ENCODE measurements at regions not wholly inside any gene's neighbourhood (a gene's known extent, or its start where the extent isn't known, plus 50 kb on each side); places are given as distances from the start of the nearest gene placed in this dataset.
"Not testable (repeated sequence)": the region's sequence is repeated elsewhere in the genome, so short reads cannot be mapped to it uniquely, and the experiment has no call there.

DNA sequence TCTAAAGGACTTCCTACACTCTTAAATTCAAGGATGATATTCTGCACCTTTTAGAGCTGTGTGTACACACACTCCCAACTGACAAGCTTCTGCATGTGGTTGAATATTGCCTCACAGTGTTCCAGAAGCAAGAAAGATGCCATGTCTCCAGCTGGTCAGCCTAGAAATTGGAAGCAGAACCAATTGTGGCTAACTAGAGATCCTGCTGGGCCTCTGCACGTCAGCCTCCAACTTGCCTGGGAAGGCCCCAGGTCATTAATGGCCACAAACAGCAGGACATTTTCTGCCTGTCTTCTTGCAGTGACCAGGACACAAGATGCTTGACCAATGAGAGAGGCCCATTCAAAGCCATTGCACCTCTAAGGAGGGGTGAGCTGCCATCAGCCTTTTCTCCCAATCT is 571.9 kb upstream of the BRINP1 start:
- no peak for DNase-seq (ENCODE audit: low read depth in 4 of 4, low spot score in 1 of 4)

DNA sequence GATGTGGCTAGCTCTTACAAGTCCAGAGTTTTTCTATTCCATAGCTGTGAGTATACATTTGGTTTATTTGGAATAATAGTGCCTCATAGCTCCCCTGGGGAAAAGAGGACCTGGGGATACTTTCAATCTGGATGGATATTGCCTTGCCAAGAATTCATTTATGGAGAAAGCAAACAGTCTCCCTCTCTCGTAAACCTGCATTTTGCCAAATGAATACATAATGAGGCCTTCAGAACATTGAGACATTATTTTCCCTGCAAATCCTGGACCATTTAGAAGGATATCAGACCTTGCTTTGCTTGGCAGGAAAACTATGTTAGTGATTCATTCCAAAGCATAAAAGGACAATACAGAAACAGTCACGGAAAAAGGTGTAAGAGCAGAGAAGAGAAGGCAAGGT is 569.6 kb upstream of the BRINP1 start:
- DNase-seq (ENCODE audit: low read depth in 4 of 4, low spot score in 1 of 4), result no peak

DNA sequence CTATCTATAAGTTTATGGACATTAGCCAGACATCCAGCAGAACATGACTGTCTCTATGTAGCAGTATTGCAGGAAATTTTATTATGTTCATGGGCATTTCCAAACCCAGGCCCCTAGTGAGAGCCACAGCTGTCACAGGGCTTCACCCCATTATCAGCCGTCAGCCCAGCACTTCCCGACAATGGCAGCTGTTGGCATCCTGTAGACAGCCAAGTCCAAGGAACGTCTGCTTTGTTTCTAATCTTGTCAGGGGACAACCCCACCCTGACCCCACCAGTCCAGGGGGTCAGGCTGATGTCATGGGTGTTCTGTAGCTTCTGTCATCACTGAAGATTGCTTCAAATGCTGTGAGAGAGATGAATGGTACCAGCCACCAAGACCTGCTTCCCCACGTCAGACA is 565.3 kb upstream of the BRINP1 start:
- DNase-seq (ENCODE audit: low read depth in 4 of 4, low spot score in 1 of 4), result no peak

DNA sequence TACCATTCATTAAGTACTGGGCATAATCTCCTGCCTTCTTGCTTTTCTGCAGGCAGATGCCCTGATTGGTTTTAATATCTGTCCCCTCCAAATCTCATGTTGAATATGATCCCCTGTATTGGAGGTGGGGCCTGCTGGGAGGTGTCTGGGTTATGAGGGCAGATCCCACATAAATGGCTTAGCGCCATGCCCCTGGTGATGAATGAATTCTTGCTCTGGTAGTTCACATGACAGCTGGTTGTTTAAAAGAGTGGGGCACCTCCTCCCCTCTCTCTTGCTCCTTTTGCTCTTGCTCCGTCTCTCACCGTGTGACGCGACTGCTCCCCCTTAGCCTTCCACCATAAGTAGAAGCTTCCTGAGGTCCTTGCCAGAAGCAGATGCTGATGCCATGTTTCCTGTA is 564.0 kb upstream of the BRINP1 start:
- DNase-seq (ENCODE audit: low read depth in 4 of 4, low spot score in 1 of 4), result no peak

DNA sequence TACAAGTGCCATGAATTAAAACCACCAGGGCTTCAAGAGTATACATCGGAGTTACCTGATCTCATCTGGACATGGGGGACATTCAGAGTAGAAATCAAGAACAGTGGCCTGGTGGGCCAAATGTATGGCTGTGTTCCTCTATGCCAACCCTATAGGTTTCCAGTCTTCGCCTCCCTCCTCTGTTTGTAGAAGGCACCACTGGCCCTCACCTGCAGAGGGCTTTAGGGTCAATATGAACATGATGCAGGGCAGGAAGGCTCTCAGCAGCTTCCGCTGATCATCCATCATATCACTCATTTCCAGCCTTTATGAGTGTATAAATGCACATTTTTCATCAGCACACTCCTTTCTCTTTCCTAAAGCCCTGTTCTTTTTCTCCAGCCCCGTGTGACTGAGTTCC is 555.5 kb upstream of the BRINP1 start:
- no peak for DNase-seq (ENCODE audit: low read depth in 4 of 4, low spot score in 1 of 4)

DNA sequence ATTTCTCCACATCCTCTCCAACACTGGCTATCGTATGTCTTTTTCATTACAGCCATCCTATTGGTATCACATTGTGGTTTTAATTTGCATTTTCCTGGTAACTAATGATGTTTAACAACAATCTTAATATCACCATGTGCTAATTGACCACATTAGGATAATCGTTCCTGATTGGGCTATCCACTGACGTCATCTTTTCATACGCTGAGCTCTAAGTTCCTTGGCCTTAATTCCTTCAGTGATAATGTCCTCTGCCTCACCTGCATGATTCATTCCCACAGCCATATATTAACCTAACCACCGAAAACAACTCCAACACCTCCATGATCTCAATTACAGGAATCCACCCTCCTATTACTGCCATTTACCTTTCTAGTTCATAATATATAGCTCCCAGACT is 547.9 kb upstream of the BRINP1 start:
- DNase-seq (ENCODE audit: low read depth in 4 of 4, low spot score in 1 of 4), result no peak

DNA sequence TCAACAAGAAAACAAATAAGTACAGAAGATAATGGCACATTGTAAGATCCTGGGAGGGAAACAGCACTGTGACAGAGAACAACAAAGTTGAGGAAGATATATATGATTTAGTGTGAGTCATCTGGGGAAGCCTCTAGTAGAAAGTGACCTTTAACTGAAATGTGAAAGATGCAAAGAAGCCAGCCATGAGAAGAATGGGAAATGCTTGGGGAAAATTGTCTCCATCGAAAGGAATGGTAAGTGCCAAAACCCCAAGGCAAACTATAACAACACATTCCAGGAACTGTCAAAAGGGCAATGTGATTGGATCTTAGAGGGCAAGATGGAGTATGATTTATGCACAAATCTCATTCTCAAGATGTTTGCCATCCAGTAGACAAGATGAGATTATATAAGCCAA is 537.8 kb upstream of the BRINP1 start:
- DNase-seq (ENCODE audit: low read depth in 4 of 4, low spot score in 1 of 4), result no peak

DNA sequence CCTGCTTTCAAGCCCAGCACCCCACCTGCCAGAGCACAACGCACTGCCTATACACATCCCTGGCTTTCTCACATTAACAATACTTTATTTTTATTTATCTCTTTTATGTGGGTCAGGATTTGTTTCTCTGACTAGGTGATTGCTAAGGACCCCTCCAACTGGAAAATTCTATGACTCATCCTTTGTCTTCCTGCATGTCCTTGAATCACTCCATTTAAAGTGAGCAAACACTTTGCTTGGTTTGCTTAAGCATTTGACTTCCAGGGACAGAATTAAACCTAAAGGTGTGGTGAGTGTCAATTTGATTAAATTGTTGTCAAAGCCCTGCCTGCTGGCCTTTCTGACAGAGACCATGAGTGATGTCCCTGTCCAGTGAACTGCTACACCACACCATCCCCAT is 536.5 kb upstream of the BRINP1 start:
- no peak for DNase-seq (ENCODE audit: low read depth in 4 of 4, low spot score in 1 of 4)

DNA sequence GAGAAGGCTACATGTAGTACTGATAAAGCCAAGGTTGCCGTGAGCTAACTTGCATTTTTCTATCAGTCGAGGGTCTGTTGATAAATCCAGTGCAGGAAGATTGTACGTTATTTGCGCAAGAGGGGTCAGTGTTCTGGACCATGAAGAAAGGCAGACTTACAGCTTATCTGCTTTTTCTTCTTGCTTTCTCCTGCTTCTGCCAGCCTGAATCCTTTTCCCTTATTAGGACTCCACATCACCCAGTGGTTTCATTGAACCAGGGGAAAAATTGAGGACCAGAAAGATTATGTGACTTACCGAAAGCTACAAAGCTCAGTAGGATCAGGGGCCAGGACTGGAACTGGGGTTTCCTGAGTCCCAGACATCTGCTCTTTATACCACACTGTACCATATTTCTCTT is 534.6 kb upstream of the BRINP1 start:
- no peak for DNase-seq (ENCODE audit: low read depth in 4 of 4, low spot score in 1 of 4)

DNA sequence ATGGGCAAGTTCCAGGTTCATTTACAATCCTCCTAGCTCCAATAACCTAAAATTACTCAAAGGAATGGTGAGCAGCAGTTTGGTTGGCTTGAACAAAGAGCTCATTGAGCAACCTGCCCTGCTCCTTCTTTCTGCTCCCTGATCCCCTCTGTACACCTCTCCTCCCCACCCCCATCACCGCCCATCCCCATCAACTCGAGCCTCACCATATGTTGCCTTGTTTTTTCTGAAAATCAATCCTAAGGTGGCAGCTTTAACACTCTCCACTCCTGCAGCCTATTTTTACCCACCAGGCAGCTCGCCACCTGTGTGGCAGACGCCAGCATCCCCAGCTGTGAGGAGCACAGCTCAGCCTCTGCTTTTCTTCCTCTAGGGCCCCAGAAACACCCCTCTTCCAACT is 533.4 kb upstream of the BRINP1 start:
- no peak for DNase-seq (ENCODE audit: low read depth in 4 of 4, low spot score in 1 of 4)

DNA sequence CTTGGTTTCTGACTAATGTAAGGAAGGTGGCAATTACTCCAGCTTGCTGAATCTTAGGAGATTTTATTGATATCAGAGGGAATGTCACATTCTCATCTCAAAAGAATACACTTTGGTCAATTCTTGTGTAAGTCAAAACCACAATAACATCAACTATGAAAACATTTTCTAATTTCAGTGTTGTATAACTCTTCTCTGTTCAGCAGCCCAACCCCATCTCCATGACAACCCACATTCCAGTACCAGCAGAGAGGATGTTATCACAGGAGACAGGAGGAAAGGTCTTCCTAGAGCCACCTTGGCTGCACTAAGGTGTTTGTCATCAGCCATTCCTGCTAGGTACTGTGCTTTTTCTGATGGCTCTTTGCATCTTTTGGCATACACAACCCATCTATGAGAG is 529.1 kb upstream of the BRINP1 start:
- no peak for DNase-seq (ENCODE audit: low read depth in 4 of 4, low spot score in 1 of 4)

DNA sequence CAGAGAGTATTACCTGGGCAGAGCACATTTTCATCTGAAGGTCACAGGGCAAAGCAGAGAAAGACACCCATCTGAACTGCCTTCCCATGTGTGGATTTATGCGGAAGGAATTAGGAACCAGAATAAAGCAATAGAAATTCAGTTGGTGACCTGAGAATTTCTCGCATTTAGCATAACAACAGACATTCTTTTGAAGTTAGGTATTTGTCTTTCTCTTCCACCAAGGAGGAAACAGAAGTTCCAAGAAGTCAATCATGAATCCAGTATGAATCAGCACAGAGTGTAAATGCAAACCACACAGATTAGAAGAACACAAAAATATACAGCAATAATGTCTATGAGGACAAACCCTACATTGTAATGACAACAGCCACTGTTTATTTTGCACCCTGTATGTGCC is 515.2 kb upstream of the BRINP1 start:
- no peak for DNase-seq (ENCODE audit: low read depth in 4 of 4, low spot score in 1 of 4)

DNA sequence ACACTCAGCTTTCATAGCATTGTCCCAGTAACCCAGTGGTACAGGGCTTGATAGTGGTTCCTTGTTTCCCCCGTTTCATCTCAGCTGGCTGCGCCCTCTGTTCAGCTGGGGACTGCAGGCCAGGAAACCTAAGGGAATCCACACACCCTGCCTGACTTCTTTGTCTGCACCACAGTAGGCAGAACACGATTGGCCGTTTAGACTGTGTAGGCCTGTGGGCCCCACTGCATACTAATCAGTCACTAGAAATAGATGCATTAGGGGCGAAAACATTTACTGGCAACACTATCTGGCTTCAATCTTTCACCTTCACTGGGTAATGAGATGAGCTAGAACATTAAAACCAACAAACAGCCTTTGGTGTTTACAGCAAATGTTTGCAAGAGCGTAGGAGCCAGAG is 512.7 kb upstream of the BRINP1 start:
- DNase-seq (ENCODE audit: low read depth in 4 of 4, low spot score in 1 of 4), result no peak

DNA sequence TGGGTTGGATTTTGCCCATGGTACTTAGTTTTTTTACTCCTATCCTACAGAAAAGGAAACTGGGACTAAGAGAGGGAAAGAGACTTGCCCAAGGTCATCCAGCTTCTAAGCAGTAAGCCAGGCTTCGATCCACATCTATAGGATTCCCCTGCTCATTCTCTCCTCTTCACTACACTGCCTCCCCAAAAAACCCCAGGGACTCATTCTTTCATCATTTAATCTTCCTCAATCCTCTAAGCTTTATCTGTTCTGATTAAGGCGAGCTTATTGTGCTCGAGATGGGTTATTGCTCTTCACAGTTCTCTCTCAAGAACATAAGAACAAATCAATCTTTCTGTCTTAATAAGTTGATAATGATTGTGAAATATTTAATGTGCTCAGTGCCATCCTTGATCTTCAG is 511.1 kb upstream of the BRINP1 start:
- no peak for DNase-seq (ENCODE audit: low read depth in 4 of 4, low spot score in 1 of 4)

DNA sequence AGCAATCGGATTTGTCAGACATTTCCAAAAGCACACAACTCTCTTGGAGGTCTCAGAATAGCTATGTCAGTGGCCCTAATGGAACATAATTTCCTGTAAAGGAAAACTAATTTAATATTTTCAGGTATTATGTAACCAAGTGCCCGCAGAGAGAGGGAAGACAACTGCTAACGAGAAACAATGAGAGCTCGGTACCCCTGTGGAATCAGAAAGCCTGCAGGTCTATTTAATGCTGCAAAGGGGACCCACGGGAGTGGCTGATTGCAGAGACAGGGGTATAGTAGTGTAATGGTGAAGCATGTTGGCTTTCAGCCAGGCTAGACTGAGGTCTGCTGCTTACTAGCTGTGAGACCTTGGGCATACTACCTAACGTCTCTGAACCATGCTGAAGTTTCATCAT is 508.1 kb upstream of the BRINP1 start:
- DNase-seq (ENCODE audit: low read depth in 4 of 4, low spot score in 1 of 4), result no peak

DNA sequence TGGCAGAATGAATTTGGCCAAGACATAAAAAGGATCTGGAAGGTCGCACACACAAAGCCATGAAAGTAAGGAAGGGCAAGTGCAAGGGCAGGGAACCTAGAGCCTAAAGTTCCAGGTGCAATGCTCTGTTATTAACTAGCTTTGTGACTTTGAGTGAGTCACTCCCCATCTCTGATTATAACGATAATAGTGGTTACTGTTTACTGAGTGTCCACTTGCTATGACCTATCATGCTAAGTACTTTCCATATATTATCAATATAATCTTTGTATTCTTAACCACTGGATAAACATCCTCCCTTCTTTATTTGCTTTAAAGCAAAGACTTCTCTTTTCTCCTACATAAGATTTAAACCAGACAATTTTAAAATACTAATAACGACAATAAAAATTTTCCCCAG is 504.6 kb upstream of the BRINP1 start:
- DNase-seq (ENCODE audit: low read depth in 4 of 4, low spot score in 1 of 4), result no peak

DNA sequence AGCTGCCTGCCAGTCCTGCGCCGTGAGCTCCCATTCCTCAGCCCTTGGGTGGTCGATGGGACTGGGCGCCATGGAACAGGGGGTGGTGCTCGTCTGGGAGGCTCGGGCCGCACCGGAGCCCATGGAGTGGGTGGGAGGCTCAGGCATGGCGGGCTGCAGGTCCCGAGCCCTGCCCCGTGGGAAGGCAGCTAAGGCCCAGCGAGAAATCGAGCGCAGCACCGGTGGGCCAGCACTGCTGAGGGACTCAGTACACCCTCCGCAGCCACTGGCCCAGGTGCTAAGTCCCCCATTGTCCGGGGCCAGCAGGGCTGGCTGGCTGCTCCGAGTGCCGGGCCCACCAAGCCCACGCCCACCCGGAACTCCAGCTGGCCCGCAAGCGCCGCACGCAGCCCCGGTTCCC is 501.0 kb upstream of the BRINP1 start:
- DNase-seq (ENCODE audit: low read depth in 4 of 4, low spot score in 1 of 4), result not testable (repeated sequence)

DNA sequence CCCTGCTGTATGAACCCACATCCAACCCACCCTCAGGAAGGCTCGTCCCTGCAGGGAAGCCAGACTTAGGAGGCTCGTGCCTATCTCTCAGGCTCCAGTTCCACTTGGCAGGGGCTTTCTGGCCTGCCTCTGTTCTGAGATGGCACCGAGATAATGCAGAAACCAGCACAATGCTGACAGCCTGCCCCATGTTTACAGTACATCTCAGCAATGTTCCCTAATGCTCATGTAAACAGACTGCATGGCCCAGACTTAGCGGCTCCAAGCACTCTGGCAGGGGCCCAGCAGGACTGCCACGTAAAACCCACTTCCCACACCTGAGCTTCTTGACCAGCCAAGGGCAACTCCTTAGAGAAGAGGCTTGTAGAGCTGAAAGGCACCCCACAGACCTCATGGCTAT is 499.5 kb upstream of the BRINP1 start:
- no peak for DNase-seq (ENCODE audit: low read depth in 4 of 4, low spot score in 1 of 4)

DNA sequence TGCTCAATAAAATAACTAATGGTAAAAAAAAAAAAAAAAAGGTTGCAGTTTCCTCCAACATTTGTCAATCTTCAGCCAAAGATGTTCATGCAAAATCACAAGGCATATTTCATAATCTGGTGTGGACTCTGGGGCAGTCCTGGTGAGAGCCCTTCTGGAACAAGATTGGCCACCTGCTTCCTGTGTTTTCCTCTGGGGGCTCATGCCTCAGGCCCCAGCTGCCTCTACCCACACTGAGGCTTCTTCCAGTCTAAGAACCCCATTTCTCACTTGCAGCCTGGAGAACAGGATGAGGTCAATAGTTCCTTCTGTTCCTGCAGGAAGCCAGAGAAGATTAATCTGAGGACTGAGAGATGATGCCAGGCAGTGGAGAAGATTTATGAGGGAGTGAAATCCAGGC is 492.6 kb upstream of the BRINP1 start:
- DNase-seq (ENCODE audit: low read depth in 4 of 4, low spot score in 1 of 4), result no peak

DNA sequence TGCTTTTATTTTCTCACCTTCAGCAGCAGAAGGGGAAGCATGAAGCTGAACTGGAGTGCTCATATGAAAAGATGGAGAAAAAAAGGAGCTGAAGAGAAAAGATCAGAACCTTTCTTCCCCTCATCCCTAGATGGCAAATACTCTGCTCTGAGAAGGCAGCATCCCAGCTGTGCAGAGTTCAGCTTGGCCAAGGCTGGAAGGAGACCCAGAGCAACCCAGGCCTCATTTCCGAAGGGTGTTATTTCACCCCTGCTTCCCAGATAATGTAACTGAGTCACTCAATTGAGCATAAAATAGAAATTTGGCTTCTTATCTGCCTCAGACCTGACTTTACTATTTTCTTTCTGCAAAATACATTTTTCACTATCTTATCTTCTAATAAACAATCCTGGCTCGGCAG is 489.9 kb upstream of the BRINP1 start:
- DNase-seq (ENCODE audit: low read depth in 4 of 4, low spot score in 1 of 4), result no peak

DNA sequence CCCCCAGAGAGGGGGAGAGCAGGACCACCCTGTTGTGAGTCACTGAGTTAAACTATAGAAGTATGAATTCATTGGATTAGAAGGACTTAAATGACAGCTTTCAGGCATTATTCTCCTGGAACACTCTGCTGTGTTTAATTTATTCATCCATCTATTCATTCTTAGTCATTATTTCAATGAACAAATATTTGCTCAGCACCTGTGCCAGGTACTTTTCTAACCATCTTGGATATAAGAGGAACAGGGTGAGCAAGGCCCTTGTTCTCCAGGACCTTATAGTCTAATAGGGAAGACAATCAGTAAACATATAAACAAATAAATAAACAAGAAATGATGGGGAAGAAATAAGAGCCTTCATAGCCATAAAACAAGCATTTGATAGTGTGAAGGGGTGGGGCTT is 483.9 kb upstream of the BRINP1 start:
- no peak for DNase-seq (ENCODE audit: low read depth in 4 of 4, low spot score in 1 of 4)

DNA sequence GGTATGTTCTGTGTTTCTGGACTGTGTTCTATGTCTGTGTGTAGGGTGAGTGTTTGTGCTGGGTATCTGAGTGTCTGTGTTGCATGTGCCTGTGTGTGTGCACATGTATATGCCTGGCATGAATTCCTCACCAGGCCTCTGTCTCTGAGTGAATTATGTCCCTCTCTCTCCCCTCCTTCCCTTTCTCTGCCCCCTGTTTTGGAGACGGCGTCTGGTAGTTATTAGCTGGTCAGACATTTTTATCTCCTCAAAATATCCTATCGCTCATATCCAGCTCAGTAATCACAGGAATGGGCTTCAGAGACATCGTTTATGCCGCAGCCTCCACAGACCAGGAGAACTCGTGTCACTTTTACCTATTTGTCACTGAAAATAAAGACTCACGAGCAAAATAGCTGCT is 483.2 kb upstream of the BRINP1 start:
- no peak for DNase-seq (ENCODE audit: low read depth in 4 of 4, low spot score in 1 of 4)

DNA sequence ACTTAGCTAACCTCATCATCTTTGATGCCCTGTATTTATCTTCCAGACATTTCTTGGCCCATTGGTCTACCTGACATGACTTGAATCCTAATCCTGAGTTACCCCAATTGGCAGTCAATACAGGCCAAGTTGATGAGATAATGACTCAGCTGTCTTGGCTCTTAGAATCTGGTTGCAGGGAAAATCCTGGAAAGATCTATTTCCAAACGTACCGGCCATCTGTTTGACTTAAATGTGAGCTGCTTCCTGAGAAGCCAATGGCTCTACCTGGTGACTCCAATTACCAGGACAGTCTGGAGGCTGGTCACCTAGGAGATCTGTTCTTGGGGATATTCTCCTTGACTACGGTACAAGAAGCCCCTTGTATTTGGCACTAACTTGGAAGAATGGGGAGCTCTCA is 475.2 kb upstream of the BRINP1 start:
- DNase-seq (ENCODE audit: low read depth in 4 of 4, low spot score in 1 of 4), result no peak

DNA sequence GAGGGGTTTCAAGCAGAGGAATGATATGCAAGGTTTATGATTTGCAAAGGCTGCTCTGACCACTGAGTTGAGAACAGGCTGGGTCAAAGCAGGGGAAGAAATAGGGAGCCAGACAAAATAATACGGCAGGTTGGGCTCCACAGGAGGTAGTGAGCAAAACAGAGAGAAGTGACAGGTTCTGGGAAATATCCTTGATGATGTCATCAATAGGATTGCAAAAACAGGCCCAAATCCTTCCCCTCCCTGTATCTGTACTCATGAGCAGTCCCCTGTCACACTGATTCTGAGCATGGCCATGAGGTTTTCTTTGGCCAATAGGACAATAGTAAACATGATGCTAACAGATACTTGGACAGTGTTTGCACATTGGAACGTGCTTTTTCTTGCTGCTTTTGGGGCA is 471.8 kb upstream of the BRINP1 start:
- DNase-seq (ENCODE audit: low read depth in 4 of 4, low spot score in 1 of 4), result no peak
